ENCODE measurements at regions not wholly inside any gene's neighbourhood (a gene's known extent, or its start where the extent isn't known, plus 50 kb on each side); places are given as distances from the start of the nearest gene placed in this dataset.

DNA sequence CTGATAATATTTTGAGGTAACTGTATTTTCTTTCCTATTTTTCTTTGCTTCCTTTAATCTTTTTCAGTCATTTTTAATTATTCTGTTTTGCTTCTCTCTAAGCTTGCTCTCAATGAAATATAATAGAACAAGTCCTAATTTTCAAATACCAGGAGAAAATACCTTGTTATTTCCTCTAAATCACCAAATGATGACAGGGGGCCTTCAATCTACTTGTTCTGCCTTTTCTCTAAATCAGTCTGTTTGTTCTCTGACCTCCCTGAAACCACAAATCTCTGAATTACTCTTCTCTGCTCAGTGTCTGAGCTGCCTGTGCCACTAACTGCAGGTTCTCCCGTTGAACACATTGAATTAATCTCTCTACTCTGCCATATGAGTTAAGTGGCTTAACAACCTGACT lies 286.2 kb downstream of the C11orf87 start:
- TF ChIP-seq NFIC (IDR thresholded peaks at IDR 0.05) (no peak), CREB1 (IDR thresholded peaks at IDR 0.05; ENCODE audit: low read depth) (no peak), REST (IDR thresholded peaks at IDR 0.05; ENCODE audit: low read depth) (no peak), FOXM1 (IDR thresholded peaks at IDR 0.05; ENCODE audit: borderline replicate concordance, low read depth) (no peak), MAX (IDR thresholded peaks at IDR 0.05) (no peak), TEAD4 (IDR thresholded peaks at IDR 0.05) (no peak), TCF12 (IDR thresholded peaks at IDR 0.05; ENCODE audit: low read depth) (no peak)
- TF ChIP-seq, protein P1, sequence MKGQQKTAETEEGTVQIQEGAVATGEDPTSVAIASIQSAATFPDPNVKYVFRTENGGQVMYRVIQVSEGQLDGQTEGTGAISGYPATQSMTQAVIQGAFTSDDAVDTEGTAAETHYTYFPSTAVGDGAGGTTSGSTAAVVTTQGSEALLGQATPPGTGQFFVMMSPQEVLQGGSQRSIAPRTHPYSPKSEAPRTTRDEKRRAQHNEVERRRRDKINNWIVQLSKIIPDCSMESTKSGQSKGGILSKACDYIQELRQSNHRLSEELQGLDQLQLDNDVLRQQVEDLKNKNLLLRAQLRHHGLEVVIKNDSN (IDR thresholded peaks at IDR 0.05): no peak

DNA sequence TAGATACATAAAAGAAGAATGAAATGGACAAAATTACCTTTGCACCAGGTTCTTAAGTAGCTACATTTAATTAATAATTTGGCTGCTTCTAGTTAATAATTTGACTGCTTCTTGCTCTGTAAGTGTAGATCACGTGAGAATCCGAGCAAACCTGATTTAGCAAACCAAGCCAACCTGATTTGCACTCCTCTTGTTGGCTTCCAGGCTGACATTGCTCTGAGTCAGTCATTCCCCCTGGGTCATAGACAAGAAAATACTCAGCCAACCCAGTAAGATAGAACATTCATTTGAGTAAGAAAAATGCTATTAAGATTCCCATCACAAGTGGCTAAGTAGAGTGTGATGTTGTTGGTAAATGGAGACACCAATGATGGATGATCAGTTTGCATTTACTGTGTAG lies 304.1 kb downstream of the C11orf87 start:
- TF ChIP-seq REST (IDR thresholded peaks at IDR 0.05; ENCODE audit: low read depth) (no peak), YY1 (IDR thresholded peaks at IDR 0.05; ENCODE audit: low read depth) (no peak), EP300 (IDR thresholded peaks at IDR 0.05; ENCODE audit: borderline replicate concordance) (no peak), NFIC (IDR thresholded peaks at IDR 0.05) (no peak), TAF1 (IDR thresholded peaks at IDR 0.05; ENCODE audit: low read depth) (no peak), RAD21 (IDR thresholded peaks at IDR 0.05; ENCODE audit: low read depth) (no peak), EGR1 (IDR thresholded peaks at IDR 0.05) (no peak), CREB1 (IDR thresholded peaks at IDR 0.05; ENCODE audit: low read depth) (no peak), CEBPB (IDR thresholded peaks at IDR 0.05) (no peak), TEAD4 (IDR thresholded peaks at IDR 0.05) (no peak), FOXM1 (IDR thresholded peaks at IDR 0.05; ENCODE audit: borderline replicate concordance, low read depth) (no peak), ZBTB7A (IDR thresholded peaks at IDR 0.05; ENCODE audit: low read depth) (no peak), TCF12 (IDR thresholded peaks at IDR 0.05; ENCODE audit: low read depth) (no peak), MAX (IDR thresholded peaks at IDR 0.05) (no peak)

GRCh38 chr11:109728056-109728455 lies 306.1 kb downstream of the C11orf87 start:
- TF ChIP-seq REST (IDR thresholded peaks at IDR 0.05; ENCODE audit: low read depth) (no peak), CREB1 (IDR thresholded peaks at IDR 0.05; ENCODE audit: low read depth) (no peak)

DNA sequence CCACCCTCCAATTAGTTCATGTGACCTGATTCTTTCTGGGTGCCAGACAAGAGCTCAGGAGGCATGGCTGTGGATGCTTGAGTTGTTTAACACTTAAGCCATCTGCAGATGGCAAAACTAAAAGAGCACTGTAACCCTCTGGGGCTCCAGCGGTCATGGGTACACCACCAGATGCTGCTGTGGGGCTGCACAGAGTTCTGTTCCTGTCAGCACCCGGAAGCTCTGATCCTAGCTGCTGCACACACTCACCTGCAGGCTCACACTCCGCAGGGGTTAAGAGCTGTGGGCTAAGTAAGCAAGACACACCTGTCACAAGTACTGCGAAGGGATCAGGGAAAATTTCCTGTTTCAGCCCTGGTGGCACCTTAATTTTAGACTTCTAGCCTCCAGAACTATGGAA lies 307.8 kb downstream of the C11orf87 start:
- TF ChIP-seq EGR1 (IDR thresholded peaks at IDR 0.05) (no peak), ZBTB7A (IDR thresholded peaks at IDR 0.05; ENCODE audit: low read depth) (no peak), CREB1 (IDR thresholded peaks at IDR 0.05; ENCODE audit: low read depth) (no peak), EP300 (IDR thresholded peaks at IDR 0.05; ENCODE audit: borderline replicate concordance) (no peak), NFIC (IDR thresholded peaks at IDR 0.05) (no peak), FOXM1 (IDR thresholded peaks at IDR 0.05; ENCODE audit: borderline replicate concordance, low read depth) (no peak), CEBPB (IDR thresholded peaks at IDR 0.05) (no peak), MAX (IDR thresholded peaks at IDR 0.05) (no peak), REST (IDR thresholded peaks at IDR 0.05; ENCODE audit: low read depth) (no peak)
- TF ChIP-seq, protein P1 (IDR thresholded peaks at IDR 0.05): no peak

Data from Ishikawa (cell line).